ENCODE measurements at regions not wholly inside any gene's neighbourhood (a gene's known extent, or its start where the extent isn't known, plus 50 kb on each side); places are given as distances from the start of the nearest gene placed in this dataset.
"Not testable (repeated sequence)": the region's sequence is repeated elsewhere in the genome, so short reads cannot be mapped to it uniquely, and the experiment has no call there.

DNA sequence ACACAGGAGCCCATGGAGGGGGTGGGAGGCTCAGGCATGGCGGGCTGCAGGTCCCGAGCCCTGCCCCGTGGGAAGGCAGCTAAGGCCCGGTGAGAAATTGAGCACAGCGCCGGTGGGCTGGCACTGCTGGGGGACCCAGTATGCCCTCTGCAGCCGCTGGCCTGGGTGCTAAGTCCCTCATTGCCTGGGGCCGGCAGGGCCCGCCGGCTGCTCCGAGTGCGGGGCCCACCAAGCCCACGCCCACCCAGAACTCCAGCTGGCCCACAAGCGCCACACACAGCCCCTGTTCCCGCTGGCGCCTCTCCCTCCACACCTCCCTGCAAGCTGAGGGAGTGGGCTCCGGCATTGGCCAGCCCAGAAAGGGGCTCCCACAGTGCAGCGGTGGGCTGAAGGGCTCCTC is 625.2 kb upstream of the CITED2 start:
- TF ChIP-seq POLR2A, CTCF (IDR thresholded peaks at IDR 0.05): not testable (repeated sequence)
